Stomach (tissue), 8 donors: ENCODE measurements at regions not wholly inside any gene's neighbourhood (a gene's known extent, or its start where the extent isn't known, plus 50 kb on each side); places are given as distances from the start of the nearest gene placed in this dataset.
"Not testable (repeated sequence)": the region's sequence is repeated elsewhere in the genome, so short reads cannot be mapped to it uniquely, and the experiment has no call there.

Source experiments
- DNase-seq, 2 donors: peaks; one replicate each; pipeline versions ENCODE4 v3.0.0 to v3.0.0-alpha.2; 2013 to 2019
- H3K27ac ChIP-seq, 5 donors: fragments of 200-600 bp in 4 of 5; sonication (generic) in 4 of 5; one replicate each; pipeline ENCODE4 v1.5.1; 2013 to 2019; ENCODE audit warnings: mild to moderate bottlenecking in 1 of 5, moderate library complexity in 1 of 5
- H3K27me3 ChIP-seq, 3 donors: fragments of 200-600 bp; sonication (generic); one replicate each; pipeline ENCODE4 v1.5.1; 2017 to 2019; ENCODE audit warnings: mixed run types in 1 of 3
- H3K36me3 ChIP-seq, 4 donors: fragments of 200-600 bp; sonication (generic); 1 replicate in 3 of 4; 2 replicates in 1 of 4; pipeline ENCODE4 v1.5.1; 2016 to 2019
- H3K4me1 ChIP-seq, 4 donors: fragments of 200-600 bp; sonication (generic); one replicate each; pipeline ENCODE4 v1.5.1; 2016 to 2019
- H3K4me3 ChIP-seq, 4 donors: fragments of 200-600 bp; sonication (generic) in 3 of 4; one replicate each; pipeline ENCODE4 v1.5.1; 2016 to 2019; ENCODE audit warnings: mild to moderate bottlenecking in 1 of 4
- H3K9me3 ChIP-seq, 4 donors: fragments of 200-600 bp; sonication (generic); one replicate each; pipeline ENCODE4 v1.5.1; 2016 to 2019
- CTCF ChIP-seq, 7 experiments: fragments of 450-650 bp in 4 of 7; fragments of 200-600 bp in 3 of 7; sonication (generic) in 3 of 7; IDR thresholded peaks; one replicate each; pipeline ENCODE4 v1.5.1; 2016 to 2019; ENCODE audit warnings: antibody characterized with exemption in 7 of 7, control low read depth in 2 of 7, mild to moderate bottlenecking in 1 of 7
- EP300 ChIP-seq: sonication (generic); formaldehyde crosslinking; IDR thresholded peaks from one replicate; pipeline ENCODE4 v1.6.1; 2017; ENCODE audit warnings: antibody characterized with exemption
- POLR2A ChIP-seq, 4 donors: fragments of 450-650 bp; IDR thresholded peaks; one replicate each; pipeline ENCODE4 v1.6.1; 2016; ENCODE audit warnings: antibody characterized with exemption in 4 of 4, control low read depth in 2 of 4, mild to moderate bottlenecking in 1 of 4, moderate library complexity in 1 of 4
- POLR2AphosphoS5 ChIP-seq, 3 donors: sonication (generic); formaldehyde crosslinking; IDR thresholded peaks; one replicate each; pipeline ENCODE4 v1.6.1; 2016; ENCODE audit warnings: antibody characterized with exemption in 3 of 3
- WGBS, 5 donors: extraction: QIAGEN DNeasy Blood & Tissue Kit in 3 of 5; methylation state at CpG; one replicate each; pipeline versions ENCODE4 v1.1.5 to v1.1.7; 2013 to 2018; 5-methylcytosine and 5-hydroxymethylcytosine counted together
- intact Hi-C: fragments of 100-400 bp; cut with DNase I; formaldehyde crosslinking; loops from one replicate; pipeline ENCODE4 v1.15.1; 2023; ENCODE audit warnings: low total_unique reads
- donor health status: healthy with polysubstance abuse.
- donor health status: Bipolar disorder and iron deficiency.
- donor health status: healthy.

- Histone ChIP-seq H3K27ac (no peak overlapping the region), H3K4me1 (peaks cover 0 to 7% (median 0%) of the 10 kb centered on the region in 4 donors), H3K9me3 (no peaks in the 10 kb centered on the region), H3K36me3 (no peaks in the 10 kb centered on the region), H3K4me3 (no peak overlapping the region), H3K27me3 (peaks cover 0 to 43% (median 14%) of the 10 kb centered on the region in 3 donors)
- WGBS, 5 donors = 57 to 69% (median 62%) methylated on average over 3 of the region's 3 CpGs
- TF ChIP-seq POLR2A (IDR thresholded peaks at IDR 0.05) (no peak), POLR2AphosphoS5 (IDR thresholded peaks at IDR 0.05) (no peak), CTCF (IDR thresholded peaks at IDR 0.05) (no peak), EP300 (no peak)
- DNase-seq = no peak
- intact Hi-C loops = no loop called here
These were observed 76.9 kb upstream of the TOP3B start for GRCh38 chr22:22059291-22060002.

- TF ChIP-seq CTCF (IDR thresholded peaks at IDR 0.05) (no peak), POLR2AphosphoS5 (IDR thresholded peaks at IDR 0.05) (no peak), POLR2A (IDR thresholded peaks at IDR 0.05) (no peak), EP300 (no peak)
- WGBS, 5 donors = 50 to 61% (median 52%) methylated on average over 4 of the region's 4 CpGs
- Histone ChIP-seq H3K4me1 (peaks cover 0 to 7% (median 0%) of the 10 kb centered on the region in 4 donors), H3K27ac (no peak overlapping the region), H3K36me3 (no peaks in the 10 kb centered on the region), H3K9me3 (no peaks in the 10 kb centered on the region), H3K4me3 (no peak overlapping the region), H3K27me3 (peaks cover 0 to 43% (median 14%) of the 10 kb centered on the region in 3 donors)
- intact Hi-C loops = no loop called here
- no peak for DNase-seq
These were observed 76.2 kb upstream of the TOP3B start for GRCh38 chr22:22058633-22059290.

- intact Hi-C loops = no loop called here
- H3K27me3 ChIP-seq = peaks cover 0 to 43% (median 14%) of the 10 kb centered on the region in 3 donors
- H3K9me3 ChIP-seq = peaks cover 0 to under 1% (median 0%) of the 10 kb centered on the region in 4 donors
- no peak for TF ChIP-seq POLR2AphosphoS5 (IDR thresholded peaks at IDR 0.05)
- no peak for TF ChIP-seq EP300
- TF ChIP-seq POLR2A (IDR thresholded peaks at IDR 0.05) = no peak
- TF ChIP-seq CTCF (IDR thresholded peaks at IDR 0.05) = no peak
- H3K27ac ChIP-seq = no peak overlapping the region
- WGBS, 5 donors = 69 to 92% (median 70%) methylated on average over 4 to 5 of the region's 5 CpGs
- no peaks in the 10 kb centered on the region for H3K36me3 ChIP-seq
- no peak overlapping the region for H3K4me3 ChIP-seq
- DNase-seq = no peak
- peaks cover 0 to 7% (median 0%) of the 10 kb centered on the region in 4 donors for H3K4me1 ChIP-seq
These were observed 75.2 kb upstream of the TOP3B start for GRCh38 chr22:22057617-22058378.

- H3K9me3 ChIP-seq, H3K36me3 ChIP-seq, H3K27ac ChIP-seq, intact Hi-C loops, H3K4me3 ChIP-seq, H3K4me1 ChIP-seq: not testable (repeated sequence)
- peaks cover 0 to 43% (median 14%) of the 10 kb centered on the region in 3 donors for H3K27me3 ChIP-seq
- 35 to 52% (median 43%) methylated on average over 11 to 14 of the region's 14 CpGs for WGBS, 5 donors
- peak in 1 of 2 donors; percentile 33 for DNase-seq
These were observed 74.4 kb upstream of the TOP3B start for GRCh38 chr22:22056809-22057594.

- H3K9me3 ChIP-seq = peaks cover 0 to 12% (median 0%) of the 10 kb centered on the region in 4 donors
- H3K27me3 ChIP-seq = peaks cover 0 to 21% (median 8%) of the 10 kb centered on the region in 3 donors
- H3K36me3 ChIP-seq, H3K4me1 ChIP-seq, H3K27ac ChIP-seq, DNase-seq, H3K4me3 ChIP-seq, intact Hi-C loops: not testable (repeated sequence)
- 70 to 78% (median 74%) methylated on average over 3 of the region's 3 CpGs for WGBS, 5 donors
These were observed 70.1 kb upstream of the TOP3B start for GRCh38 chr22:22052548-22053139.

- intact Hi-C loops, H3K36me3 ChIP-seq, DNase-seq, H3K4me3 ChIP-seq, H3K4me1 ChIP-seq, H3K27ac ChIP-seq: not testable (repeated sequence)
- peaks cover 0 to 10% (median 0%) of the 10 kb centered on the region in 3 donors for H3K27me3 ChIP-seq
- peaks cover 0 to 12% (median 0%) of the 10 kb centered on the region in 4 donors for H3K9me3 ChIP-seq
- 45 to 50% (median 48%) methylated on average over 2 of the region's 2 CpGs for WGBS, 5 donors
These were observed 68.4 kb upstream of the TOP3B start for GRCh38 chr22:22051032-22051431.
